Medulla oblongata (tissue), 1 donor: ENCODE measurements at regions not wholly inside any gene's neighbourhood (a gene's known extent, or its start where the extent isn't known, plus 50 kb on each side); places are given as distances from the start of the nearest gene placed in this dataset.
"Not testable (repeated sequence)": the region's sequence is repeated elsewhere in the genome, so short reads cannot be mapped to it uniquely, and the experiment has no call there.

ENCODE experiments used
- DNase-seq: peaks from one replicate; pipeline ENCODE4 v3.0.0-alpha.2; 2015; ENCODE audit errors: extremely low spot score

- DNase-seq, result no peak
Measured at GRCh38 chr3:165635791-165636683, 201.2 kb downstream of the BCHE start.

- no peak for DNase-seq
Measured at GRCh38 chr3:165624761-165625160, 212.5 kb downstream of the BCHE start.

- DNase-seq, result no peak
Measured at GRCh38 chr3:165622356-165622755, 214.9 kb downstream of the BCHE start.

GRCh38 chr3:165619069-165619468, 218.2 kb downstream of the BCHE start:
- DNase-seq, result no peak

- DNase-seq, result no peak
Measured at GRCh38 chr3:165617134-165617533, 220.1 kb downstream of the BCHE start.

GRCh38 chr3:165614337-165614736, 222.9 kb downstream of the BCHE start:
- DNase-seq, result no peak

GRCh38 chr3:165613014-165613413, 224.2 kb downstream of the BCHE start:
- no peak for DNase-seq

- DNase-seq, result no peak
Measured at GRCh38 chr3:165607221-165607620, 230.0 kb downstream of the BCHE start.

GRCh38 chr3:165603196-165603595, 234.0 kb downstream of the BCHE start:
- DNase-seq, result no peak

GRCh38 chr3:165572566-165572965, 264.7 kb downstream of the BCHE start:
- not testable (repeated sequence) for DNase-seq

- DNase-seq, result no peak
Measured at GRCh38 chr3:165568907-165569462, 268.2 kb downstream of the BCHE start.

GRCh38 chr3:165555785-165556184, 281.4 kb downstream of the BCHE start:
- no peak for DNase-seq

GRCh38 chr3:165553371-165553770, 283.9 kb downstream of the BCHE start:
- no peak for DNase-seq

GRCh38 chr3:165549665-165550064, 287.6 kb downstream of the BCHE start:
- DNase-seq, result no peak

GRCh38 chr3:165549037-165549436, 288.2 kb downstream of the BCHE start:
- DNase-seq, result no peak

- DNase-seq, result no peak
Measured at GRCh38 chr3:165545059-165545458, 292.2 kb downstream of the BCHE start.

GRCh38 chr3:165544432-165544831, 292.8 kb downstream of the BCHE start:
- DNase-seq, result no peak

- DNase-seq, result no peak
Measured at GRCh38 chr3:165538166-165538565, 299.1 kb downstream of the BCHE start.

GRCh38 chr3:165532851-165533250, 304.4 kb downstream of the BCHE start:
- DNase-seq, result no peak

GRCh38 chr3:165529451-165529850, 307.8 kb downstream of the BCHE start:
- no peak for DNase-seq

- DNase-seq, result no peak
Measured at GRCh38 chr3:165526367-165526766, 310.9 kb downstream of the BCHE start.

GRCh38 chr3:165523801-165524200, 313.4 kb downstream of the BCHE start:
- DNase-seq, result no peak

- DNase-seq, result no peak
Measured at GRCh38 chr3:165522386-165522785, 314.8 kb downstream of the BCHE start.
